GM21825 (cell line): ENCODE measurements at regions not wholly inside any gene's neighbourhood (a gene's known extent, or its start where the extent isn't known, plus 50 kb on each side); places are given as distances from the start of the nearest gene placed in this dataset.

Experiments
- ATAC-seq: cut with Tn5 transposase; IDR thresholded peaks from one replicate; pipeline ENCODE4 v1.9.1; 2021; ENCODE audit warnings: mild to moderate bottlenecking, moderate library complexity; ENCODE audit not compliant: unreplicated experiment

DNA sequence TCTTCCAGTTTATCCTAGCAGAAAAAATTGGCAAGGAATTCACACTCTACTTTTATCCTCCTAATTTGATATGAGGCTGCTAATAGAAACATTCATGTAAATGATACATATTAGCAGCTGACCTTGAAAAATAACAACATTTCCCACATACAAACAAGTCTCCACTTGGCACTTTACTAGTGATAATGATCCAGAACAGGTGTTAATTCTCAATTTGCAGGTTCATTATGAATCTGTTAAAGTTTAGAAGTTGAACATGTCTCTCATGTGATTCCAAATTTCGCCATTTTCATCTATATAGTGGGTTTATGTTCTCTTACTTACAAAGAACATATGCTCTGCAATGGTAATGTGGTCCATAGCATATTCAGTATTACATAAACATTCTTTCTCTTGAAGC lies 1396.8 kb upstream of the LRRTM3 start:
- no peak for ATAC-seq

DNA sequence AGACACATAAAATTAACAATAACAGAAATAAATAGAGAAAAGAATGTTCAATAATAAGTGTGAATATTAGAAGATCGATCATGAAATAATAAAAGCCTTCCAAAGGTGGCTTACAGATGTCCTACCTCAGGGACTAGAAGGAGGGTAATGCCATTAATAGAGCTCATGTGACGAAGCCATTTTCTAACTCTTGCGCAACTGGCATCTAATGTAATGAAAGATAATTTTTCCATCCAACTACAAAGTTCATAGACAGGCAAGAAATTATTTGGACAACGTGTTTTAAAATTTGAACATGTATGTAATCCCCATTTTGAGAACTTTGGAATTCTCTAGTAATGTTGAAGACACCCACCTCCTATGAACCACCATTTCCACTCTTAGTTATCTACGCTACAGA lies 1394.3 kb upstream of the LRRTM3 start:
- no peak for ATAC-seq

- no peak for ATAC-seq
Measured at GRCh38 chr10:65534771-65535170, 1391.1 kb upstream of the LRRTM3 start.

- no peak for ATAC-seq
Measured at GRCh38 chr10:65544756-65545155, 1381.1 kb upstream of the LRRTM3 start.

GRCh38 chr10:65548001-65548400 lies 1377.8 kb upstream of the LRRTM3 start:
- no peak for ATAC-seq

DNA sequence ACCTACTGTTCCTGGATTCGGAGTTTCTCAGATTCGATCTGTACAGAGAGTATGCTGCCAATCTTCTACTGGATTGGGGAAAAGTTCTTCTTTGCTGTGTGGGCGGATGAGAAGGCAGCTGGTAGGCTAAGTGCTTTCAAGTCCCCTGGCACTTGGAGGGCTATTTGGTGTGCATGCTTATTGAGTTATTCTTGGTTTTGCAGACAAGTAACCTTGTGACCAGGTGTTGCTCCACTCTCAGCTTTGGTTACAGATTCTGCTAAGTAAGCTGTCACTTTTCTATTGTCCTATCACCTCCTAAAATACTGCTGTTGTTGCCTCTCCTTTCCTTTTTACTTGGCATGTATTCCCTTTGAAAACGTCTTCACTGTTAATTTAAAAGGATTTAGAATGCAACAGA lies 1375.1 kb upstream of the LRRTM3 start:
- ATAC-seq = no peak

DNA sequence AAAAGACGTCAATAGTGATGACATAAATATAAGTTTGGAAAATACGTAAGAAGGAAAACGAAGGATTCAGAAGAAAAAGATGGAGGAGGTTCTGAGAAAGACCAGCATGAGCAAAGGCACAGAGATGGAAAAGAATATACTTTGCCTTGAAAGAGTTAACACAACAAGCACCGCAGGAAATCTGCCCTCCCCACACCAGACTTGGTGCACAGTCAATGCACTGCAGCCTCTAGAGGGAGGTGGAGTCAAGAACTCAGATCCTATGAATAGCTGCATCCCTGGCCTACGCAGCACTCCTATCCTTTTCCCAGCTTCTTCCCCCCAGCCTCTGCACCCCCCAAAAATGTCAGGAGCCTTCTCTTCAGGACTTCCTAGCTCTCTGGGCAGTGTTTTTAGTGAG lies 1370.6 kb upstream of the LRRTM3 start:
- no peak for ATAC-seq

DNA sequence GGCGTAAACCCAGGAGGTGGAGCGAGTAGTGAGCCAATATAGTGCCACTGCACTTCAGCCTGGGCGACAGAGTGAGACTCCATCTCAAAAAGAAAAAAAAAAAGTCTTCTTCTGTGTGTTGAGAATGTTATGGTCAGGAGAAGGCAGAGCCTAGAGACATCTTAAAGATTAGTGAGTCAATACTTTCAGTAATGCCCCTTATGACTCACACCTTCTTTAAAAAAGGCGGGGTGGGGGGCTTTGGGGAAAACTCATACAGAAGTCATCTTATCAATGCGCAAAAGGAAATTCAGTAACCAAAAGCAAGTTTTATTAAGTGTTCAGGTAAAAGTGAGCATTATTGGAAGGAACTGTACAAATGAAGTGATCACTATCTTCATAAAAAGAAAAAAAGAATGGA lies 1369.8 kb upstream of the LRRTM3 start:
- ATAC-seq = no peak

- ATAC-seq = no peak
Measured at GRCh38 chr10:65559369-65559768, 1366.5 kb upstream of the LRRTM3 start.

DNA sequence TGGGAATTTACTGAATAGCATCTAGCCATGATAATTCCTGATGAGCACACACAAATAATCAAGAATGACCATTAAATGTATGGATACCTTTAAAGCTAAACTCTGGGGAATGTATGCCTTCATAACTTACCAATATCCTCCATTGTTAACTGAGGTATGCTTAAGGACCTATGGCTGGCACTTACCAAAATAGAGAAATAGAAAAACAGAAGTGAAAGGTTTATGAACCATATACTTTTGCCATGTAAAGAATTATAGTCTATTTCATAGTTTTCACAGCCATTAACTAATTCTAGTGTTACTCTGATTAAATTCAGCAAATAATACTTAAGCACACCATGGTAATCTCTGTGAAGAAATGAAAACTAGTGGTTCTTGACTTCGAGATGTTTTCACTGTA lies 1360.6 kb upstream of the LRRTM3 start:
- ATAC-seq = no peak

DNA sequence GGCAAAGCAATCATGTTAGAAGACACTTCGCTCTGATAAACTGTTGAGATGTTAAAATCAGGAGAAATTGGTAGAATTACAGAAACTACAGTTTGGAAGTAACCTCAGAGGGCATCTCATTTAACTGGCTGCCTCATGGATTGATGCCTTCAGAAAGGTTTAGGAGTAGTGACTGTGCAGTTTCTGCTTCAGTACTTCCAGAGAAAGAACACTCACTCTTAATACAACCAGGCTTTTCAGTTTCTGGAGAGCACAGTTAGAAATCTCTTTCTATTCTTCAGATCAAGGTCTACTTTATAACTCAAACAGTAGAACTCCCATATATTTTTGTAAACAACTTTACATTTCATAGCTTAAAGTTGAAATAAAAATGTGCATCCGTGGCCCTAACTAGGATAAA lies 1358.9 kb upstream of the LRRTM3 start:
- ATAC-seq = no peak

DNA sequence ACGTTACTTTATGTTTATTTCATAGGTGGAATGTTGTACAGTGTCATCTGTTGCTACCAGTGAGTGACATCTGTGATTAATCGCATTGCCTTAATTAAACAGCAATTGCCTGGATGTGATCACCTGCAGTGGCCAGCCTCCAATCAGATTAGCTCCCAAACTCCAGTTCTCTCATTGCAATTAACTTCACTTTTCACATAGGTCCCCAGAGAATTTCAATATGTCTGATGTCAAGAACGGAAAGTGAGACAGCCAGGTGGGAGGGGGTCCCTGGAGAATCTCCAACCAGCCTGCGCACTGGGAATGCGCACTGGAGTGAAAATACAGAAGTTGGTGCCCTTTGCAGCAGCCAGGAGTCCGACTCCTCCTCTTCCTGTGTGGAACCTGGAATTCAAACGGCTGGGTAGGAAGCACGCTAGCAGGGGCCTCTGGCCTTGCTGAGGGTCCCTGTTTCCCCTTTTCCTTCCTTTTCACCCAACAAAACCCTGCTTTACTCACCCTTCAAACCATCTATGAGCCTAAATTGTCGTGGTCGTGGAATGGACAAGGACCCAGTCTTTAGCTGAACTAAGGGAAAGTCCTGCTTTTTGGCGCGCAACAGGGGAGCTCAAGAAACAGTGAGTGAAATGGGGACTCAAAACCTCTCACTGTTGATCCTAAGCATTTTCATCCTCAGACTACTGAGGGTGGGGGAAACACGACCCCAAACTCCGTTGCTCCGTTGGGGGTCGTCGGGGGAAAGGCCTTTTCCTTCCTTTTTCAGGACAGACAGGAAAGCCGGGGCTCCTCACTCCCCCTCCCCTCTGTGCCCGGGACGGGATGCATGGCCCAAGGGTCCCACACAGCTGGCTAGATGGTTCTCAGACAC lies 1355.5 kb upstream of the LRRTM3 start:
- peak; percentile 54 for ATAC-seq

DNA sequence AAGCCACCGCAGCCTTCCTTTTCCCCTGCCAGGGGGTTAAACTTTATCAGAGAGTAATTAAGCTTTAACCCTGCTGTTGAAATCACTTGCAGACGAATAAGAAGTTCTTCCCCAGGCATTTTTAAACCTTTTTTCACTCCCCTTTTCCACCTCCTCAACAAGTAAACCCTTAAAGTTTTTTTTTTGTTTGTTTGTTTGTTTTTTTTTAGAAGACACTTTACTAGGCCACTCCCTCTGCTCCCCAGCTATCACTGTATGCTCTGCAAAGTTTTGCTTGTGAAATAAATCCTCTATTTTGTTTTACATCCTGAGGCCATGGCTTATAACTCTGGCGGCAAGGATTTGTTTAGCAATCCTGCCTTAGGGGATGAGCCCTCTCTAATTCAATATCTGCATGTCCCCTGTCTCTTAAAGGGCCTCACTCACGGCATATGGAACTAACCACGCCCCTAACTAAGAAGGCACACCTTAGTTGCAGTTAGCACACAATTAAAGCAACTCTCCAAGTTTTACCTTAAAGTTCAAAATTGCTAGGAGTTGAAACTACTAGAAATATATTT lies 1354.7 kb upstream of the LRRTM3 start:
- peak; percentile 36 for ATAC-seq

DNA sequence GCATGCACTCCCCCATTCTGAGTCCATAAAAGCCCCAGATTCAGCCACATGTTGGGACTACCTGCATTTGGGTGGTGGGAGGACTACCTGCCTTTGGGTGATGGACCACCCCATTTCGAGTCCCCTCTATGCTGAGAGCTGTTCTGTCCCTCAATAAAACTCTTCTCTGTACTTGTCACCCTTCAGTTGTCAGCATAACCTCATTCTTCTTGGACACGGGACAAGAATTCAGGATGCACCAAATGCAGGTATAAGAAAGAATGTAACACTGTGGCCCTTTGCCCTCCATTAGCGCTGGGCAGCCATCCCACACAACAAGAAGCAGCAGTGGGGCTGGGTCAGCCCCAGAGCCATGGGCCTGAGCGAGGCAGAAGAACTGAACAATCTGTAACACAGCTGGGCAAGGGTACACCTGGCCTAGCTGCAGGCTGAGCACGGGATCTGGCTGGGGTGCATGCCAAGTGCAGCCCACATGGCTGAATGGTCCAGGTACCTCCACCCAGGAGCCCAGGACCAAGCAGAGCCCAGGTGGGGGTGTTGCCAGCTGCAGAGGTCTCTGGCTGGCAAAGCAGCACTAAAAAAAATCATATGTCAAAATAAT lies 1344.3 kb upstream of the LRRTM3 start:
- ATAC-seq = no peak

DNA sequence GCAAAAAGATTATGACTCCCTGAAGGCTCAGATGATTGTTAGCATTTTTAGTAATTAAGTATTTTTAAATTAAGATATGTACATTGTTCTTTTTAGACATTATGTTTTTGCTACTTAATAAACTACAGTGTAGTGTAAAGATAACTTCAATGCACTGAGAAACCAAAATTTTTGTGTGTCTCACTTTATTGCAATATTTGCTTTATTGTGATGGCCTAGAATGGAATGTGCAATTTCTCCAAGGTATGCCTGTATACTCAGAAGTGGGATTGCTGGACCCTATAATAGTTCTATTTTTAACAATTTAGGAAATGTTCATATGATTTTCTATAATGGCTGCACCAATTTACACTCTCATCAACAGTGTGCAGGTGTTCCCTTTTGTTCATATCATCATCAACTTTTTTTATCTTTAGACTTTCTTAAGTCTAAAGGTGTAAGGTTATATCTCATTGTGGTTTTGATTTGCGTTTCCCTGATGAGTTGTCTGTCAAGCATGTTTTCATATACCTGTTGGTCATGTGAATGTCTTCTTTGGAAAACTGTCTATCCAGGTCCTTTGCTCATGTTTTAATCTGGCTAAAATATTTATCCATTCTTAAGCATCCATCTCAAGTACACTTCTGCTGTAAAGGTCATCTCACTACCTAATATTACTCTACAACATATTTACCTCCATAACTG lies 1323.5 kb upstream of the LRRTM3 start:
- ATAC-seq = no peak

GRCh38 chr10:65611592-65611991 lies 1314.2 kb upstream of the LRRTM3 start:
- ATAC-seq = no peak

DNA sequence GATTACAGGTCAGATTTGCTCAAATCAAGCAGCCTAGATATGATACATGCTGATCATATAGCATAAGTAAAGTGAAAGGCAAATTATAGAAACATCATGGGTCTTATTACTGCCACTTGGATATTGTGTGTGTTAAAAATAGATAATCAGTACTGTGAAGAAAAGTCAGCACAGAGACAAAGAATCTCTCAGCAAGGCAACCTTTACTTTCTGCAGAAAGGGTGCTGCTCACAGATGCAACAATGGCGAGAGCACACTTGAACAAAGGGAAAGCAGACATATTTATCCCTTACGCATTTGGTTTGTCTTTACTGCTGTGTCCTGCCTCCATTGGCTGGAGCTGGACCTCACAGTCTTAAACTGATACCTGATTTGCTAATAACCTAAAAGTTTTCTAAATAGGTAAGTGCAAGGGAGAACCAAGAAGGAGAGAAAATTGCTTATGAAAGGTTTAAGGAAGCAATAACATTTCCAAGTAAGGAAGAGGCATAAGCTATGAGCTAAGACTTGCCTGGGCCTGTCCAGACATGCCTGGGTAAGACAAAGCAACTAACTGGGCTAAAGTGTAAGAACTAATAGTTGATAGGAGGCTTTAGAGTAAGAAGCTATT lies 1310.8 kb upstream of the LRRTM3 start:
- no peak for ATAC-seq

DNA sequence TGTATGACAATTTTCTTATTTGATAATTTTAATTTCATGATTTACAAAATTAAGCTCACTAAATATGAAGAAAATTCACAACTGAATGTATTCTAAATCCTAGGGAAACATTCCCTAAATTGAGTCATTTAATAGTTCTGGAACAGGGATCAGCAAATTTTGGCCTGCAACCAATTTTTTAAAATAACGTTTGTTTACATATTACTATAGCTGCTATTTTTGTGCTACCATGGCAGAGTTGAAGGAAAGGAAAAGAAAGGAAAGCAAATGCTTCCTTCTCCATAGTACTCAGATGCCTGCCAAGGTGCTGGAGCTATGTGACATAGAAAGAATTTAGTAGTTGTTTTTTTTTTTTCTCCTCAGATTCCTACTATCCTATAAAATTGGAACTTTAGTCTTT lies 1307.7 kb upstream of the LRRTM3 start:
- no peak for ATAC-seq

- no peak for ATAC-seq
Measured at GRCh38 chr10:65620404-65621048, 1305.3 kb upstream of the LRRTM3 start.

GRCh38 chr10:65622608-65623007 lies 1303.2 kb upstream of the LRRTM3 start:
- no peak for ATAC-seq
